ENCODE measurements at regions not wholly inside any gene's neighbourhood (a gene's known extent, or its start where the extent isn't known, plus 50 kb on each side); places are given as distances from the start of the nearest gene placed in this dataset.
A peak's percentile ranks its signal among the peaks of the same experiment; 100 is the strongest.

DNA sequence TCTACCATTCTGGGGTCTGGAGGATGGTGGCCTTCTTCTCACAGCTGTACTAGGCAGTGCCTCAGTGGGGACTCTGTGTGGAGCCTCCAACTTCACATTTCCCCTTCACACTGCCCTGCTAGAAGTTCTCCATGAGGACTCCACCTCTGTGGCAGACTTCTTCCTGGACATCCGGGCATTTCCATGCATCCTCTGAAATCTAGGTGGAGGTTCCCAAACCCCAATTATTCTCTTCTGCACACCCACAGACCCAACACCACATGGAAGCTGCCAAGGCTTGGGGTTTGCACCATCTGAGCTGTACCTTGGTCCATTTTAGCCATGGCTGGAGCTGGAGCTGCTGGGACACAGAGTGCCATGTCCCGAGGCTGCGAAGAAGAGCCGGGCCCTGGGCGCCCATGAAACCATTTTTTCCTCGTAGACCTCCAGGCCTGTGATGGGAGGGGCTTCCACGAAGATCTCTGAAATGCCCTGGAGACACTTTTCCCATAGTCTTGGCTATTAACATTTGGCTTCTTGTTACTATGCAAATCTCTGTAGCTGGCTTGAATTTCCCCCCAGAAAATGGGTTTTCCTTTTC lies 170.5 kb downstream of the FOXD2 start:
- in situ Hi-C loops (cut with HindIII; ENCODE audit: low pct_unique_long_range_greater_than_20kb, low sequenced_read_pairs), result no loop called here
- TF ChIP-seq JUND (IDR thresholded peaks at IDR 0.05; ENCODE audit: low read depth), result no peak
- no peak for DNase-seq (ENCODE audit: low read depth in 1 of 2, low spot score in 1 of 2)

DNA sequence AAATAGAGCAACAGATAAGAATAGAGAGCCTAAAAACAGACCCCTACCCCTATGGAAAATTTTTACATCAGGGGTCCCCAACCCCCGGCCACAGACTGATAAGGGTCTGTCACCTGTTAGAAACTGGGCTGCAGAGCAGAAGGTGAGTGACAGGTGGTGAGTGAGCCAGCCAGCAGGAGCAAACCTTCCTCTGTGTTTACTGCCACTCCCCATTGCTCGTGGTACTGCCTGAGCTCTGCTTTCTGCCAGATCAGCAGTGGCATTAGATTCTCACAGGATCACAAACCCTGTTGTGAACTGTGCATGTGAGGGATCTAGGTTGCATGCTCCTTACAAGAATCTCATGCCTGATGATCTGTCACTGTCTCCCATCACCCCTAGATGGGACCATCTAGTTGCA lies 174.1 kb downstream of the FOXD2 start:
- no peak for TF ChIP-seq JUND (IDR thresholded peaks at IDR 0.05; ENCODE audit: low read depth)
- no peak for DNase-seq (ENCODE audit: low read depth in 1 of 2, low spot score in 1 of 2)
- in situ Hi-C loops (cut with HindIII; ENCODE audit: low pct_unique_long_range_greater_than_20kb, low sequenced_read_pairs), result no loop called here

DNA sequence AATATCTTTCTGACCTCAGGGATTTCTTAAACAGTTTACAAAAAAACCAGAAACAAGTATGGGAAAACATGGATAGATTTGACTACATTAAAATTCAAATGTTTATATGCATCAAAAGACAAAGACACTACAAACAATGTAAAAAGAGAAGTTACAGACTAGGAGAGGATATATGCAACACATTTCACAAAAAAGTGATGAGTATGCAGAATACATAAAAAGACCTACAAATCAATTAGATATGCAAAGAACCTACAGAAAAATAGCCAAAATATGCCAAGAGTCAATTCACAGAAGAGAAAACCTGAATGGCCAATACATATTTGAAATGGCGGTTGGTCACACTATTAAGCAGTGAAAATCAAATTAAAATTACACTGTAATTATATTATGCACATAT lies 175.0 kb downstream of the FOXD2 start:
- in situ Hi-C loops (cut with HindIII; ENCODE audit: low pct_unique_long_range_greater_than_20kb, low sequenced_read_pairs), result no loop called here
- DNase-seq (ENCODE audit: low read depth in 1 of 2, low spot score in 1 of 2), result no peak
- TF ChIP-seq JUND (IDR thresholded peaks at IDR 0.05; ENCODE audit: low read depth), result no peak

DNA sequence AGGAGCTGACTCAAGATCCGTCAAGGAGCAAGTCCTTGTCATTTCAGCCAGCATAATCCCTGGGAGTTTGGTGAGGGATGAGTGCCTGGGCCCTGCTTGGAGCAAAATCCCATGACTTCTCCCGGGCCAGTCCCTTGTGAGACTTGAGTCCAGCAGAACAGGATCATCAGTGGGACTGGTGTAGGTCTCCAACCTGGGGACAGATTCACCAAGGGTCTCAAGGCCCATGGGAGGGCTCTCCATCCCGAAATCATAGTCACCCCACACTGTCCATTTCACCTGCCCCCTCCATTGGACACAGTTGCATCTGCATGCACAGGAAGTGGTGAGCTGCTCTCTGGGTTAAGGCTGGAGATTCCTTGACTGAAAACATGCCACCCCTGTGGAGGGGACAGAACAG lies 178.2 kb downstream of the FOXD2 start:
- in situ Hi-C loops (cut with HindIII; ENCODE audit: low pct_unique_long_range_greater_than_20kb, low sequenced_read_pairs), result no loop called here
- TF ChIP-seq JUND (IDR thresholded peaks at IDR 0.05; ENCODE audit: low read depth), result no peak
- DNase-seq (ENCODE audit: low read depth in 1 of 2, low spot score in 1 of 2), result no peak

DNA sequence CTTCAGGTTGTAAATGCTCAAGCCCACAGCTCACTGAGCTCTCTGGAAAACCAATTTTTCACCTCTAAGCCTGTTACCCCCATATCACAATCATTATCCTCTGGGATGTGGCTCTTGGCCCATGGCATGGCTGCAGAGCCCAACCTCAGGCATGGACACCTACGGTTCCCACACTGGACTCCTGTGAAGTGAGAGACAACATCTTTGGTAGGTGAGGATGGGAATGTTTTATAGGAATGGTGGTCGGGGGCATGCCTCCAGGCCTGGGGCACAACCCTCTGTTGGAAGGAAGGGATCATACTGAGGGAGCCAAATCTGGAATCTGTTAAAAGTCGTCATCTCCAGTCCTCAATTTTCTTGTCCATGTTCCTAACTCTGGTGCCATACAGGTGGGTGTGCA lies 179.1 kb downstream of the FOXD2 start:
- no peak for TF ChIP-seq JUND (IDR thresholded peaks at IDR 0.05; ENCODE audit: low read depth)
- in situ Hi-C loops (cut with HindIII; ENCODE audit: low pct_unique_long_range_greater_than_20kb, low sequenced_read_pairs), result no loop called here
- DNase-seq (ENCODE audit: low read depth in 1 of 2, low spot score in 1 of 2), result no peak

DNA sequence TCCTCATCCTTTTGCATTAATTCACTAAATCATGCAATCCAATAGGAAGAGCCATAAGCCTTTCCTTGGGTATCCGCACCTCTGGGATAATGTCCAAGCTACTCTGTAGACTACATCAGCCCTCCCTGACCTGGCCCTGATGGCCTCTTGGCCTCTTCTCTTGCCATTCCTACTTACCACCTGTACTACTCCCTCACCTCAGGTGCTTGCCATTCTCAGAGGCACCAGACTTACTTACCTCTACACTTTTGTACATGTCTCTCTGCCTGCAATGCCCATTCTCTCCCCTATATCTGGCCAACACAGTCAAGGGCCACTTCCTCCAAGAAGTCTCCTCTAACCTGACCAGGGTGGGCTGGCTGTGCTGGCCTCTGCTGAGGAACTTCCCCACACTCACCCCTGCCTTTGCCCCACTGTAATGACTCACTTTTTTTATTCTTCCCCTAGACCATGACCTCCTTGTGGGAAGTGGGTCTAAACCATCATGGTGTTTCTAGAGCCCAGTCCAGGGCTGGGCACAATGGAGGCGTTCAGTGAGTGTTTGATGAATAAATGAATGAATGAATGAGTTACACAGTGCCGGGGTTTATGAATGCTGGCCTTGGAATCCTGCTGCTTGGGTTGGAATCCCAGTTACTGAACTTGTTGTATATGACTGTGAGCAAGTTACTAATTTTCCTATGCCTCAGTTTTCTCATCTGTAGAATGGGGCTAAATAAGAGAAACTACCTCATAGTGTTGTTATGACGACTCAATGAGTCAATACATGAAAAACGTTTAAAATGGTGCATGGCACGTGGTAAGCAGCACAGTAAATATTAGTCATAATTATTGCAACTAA lies 179.8 kb downstream of the FOXD2 start:
- TF ChIP-seq JUND (IDR thresholded peaks at IDR 0.05; ENCODE audit: low read depth), result no peak
- in situ Hi-C loops (cut with HindIII; ENCODE audit: low pct_unique_long_range_greater_than_20kb, low sequenced_read_pairs), result no loop called here

DNA sequence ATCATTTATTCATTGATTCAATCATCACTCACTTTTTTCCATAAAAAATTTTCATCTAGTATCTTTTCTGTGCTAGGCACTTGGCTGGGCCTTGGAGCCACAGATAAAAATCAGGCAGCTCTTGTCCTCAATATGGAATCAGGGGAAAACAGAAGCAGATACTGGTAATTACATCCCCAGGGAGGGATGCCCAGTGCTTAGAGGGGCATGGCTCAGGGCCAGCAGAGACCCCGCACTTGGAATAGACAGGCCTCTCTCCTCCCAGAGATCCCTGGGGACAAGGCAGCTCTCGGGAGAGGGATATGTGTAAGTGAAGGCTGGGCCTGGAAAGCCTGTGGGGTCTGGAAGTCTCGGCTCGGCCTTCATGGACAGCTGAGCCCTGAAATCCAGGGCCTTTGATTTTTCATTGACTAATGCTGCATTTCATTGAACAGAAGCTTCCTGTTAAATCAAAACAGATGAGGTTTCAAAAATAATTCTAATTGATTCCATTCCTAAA lies 180.4 kb downstream of the FOXD2 start:
- no peak for DNase-seq (ENCODE audit: low read depth in 1 of 2, low spot score in 1 of 2)
- TF ChIP-seq JUND (IDR thresholded peaks at IDR 0.05; ENCODE audit: low read depth), result no peak
- in situ Hi-C loops (cut with HindIII; ENCODE audit: low pct_unique_long_range_greater_than_20kb, low sequenced_read_pairs), result no loop called here

More for the DNA sequence above, 179.8 kb downstream of the FOXD2 start:
- DNase-seq (ENCODE audit: low read depth in 1 of 2, low spot score in 1 of 2), result no peak

DNA sequence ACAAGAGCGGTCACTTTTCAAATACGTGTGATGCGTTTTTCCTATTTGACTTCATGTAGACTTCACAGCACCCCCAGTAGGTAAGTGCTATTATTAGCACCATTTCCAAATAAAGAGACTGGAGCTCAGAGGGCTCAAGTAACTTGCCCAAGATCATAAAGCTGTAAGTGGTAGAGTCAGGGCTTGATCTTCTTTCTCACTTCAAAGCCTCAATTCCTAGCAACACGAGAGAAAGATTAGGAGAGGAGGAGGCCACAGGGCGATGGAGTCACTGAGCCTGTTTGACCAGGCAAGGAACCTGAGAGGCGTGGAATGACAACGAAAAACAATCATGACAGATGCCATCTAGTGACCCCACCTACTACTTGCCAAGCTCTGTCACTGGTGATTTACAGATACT lies 181.0 kb downstream of the FOXD2 start:
- in situ Hi-C loops (cut with HindIII; ENCODE audit: low pct_unique_long_range_greater_than_20kb, low sequenced_read_pairs), result no loop called here
- TF ChIP-seq JUND (IDR thresholded peaks at IDR 0.05; ENCODE audit: low read depth), result no peak
- DNase-seq (ENCODE audit: low read depth in 1 of 2, low spot score in 1 of 2), result no peak

DNA sequence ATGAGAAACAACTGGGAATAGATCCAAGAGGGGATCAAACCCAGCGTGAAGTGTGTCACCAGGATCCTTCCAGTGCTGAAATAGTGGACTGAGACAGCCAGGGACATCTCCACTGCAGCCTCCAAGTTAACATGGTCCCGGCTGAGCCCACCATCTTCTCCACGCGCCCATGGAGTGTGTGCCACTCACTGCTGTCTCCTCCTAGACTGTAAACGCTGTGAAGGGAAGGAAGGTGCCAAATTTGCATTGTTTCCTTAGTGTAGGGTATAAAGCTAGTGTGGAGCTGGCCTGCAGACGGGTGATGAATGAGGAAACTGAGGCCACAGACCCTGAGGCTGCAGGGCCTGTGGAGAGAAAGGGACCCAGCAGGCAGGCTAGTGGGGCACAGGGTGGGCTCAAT lies 183.6 kb downstream of the FOXD2 start:
- in situ Hi-C loops (cut with HindIII; ENCODE audit: low pct_unique_long_range_greater_than_20kb, low sequenced_read_pairs), result no loop called here
- DNase-seq (ENCODE audit: low read depth in 1 of 2, low spot score in 1 of 2), result no peak
- no peak for TF ChIP-seq JUND (IDR thresholded peaks at IDR 0.05; ENCODE audit: low read depth)

DNA sequence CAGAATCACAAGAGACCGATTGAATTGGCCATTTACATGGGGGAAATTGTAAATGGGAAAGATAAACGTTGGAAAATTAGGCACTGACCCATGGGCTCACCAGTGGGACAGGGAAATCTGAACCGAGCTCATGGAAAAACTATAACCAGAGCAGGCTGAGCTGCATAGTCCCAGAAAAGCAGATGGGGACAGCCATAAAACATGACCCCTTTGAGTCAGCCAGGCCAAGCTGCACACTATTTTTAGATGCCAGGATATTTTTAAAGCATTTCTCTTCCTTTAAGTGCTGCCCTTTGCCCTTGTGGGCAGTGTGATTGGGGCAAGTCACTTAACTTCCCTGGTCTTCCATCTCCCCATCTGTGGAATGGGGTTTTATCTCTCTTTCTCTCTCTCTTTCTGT lies 184.1 kb downstream of the FOXD2 start:
- DNase-seq (ENCODE audit: low read depth in 1 of 2, low spot score in 1 of 2), result no peak
- in situ Hi-C loops (cut with HindIII; ENCODE audit: low pct_unique_long_range_greater_than_20kb, low sequenced_read_pairs), result no loop called here
- TF ChIP-seq JUND (IDR thresholded peaks at IDR 0.05; ENCODE audit: low read depth), result no peak

DNA sequence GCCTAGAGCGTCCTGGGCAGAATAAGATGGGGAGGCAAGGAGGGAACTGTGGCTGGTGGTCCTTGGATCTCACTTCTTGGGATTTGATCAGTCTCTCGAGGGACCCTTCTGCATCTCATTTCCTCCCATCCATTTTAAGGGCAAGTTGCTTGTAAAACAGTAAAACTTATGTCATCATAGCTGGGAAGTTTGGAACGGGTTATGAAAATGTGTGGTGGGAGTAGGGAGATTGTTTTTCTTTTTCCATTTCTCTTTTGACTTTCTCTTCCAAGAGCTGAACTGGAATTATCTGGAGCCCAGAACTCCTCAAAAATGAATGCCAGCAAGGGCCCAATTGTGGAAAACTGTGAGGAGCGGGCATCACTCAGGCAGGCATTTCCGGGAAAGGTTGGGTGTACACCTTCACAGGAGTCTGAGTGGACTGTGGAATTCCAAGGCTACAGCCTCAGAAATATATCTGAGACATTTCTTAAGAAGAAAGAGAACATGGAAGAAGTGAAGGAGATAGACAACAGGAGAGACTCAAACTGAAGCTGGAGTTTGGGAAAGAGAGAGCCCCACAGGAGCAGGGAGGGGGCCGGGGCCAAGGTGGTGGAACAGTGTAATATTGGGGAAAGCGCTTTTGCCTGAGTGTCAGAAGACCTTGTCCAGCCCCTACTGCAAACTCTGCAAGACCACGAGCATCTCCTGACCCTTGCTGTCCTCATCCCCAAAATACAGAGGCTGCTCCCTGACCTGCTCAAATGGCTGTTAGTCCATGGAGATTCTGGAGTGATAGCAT lies 185.1 kb downstream of the FOXD2 start:
- in situ Hi-C loops (cut with HindIII; ENCODE audit: low pct_unique_long_range_greater_than_20kb, low sequenced_read_pairs), result no loop called here
- DNase-seq (ENCODE audit: low read depth in 1 of 2, low spot score in 1 of 2), result no peak
- TF ChIP-seq JUND (IDR thresholded peaks at IDR 0.05; ENCODE audit: low read depth), result no peak

DNA sequence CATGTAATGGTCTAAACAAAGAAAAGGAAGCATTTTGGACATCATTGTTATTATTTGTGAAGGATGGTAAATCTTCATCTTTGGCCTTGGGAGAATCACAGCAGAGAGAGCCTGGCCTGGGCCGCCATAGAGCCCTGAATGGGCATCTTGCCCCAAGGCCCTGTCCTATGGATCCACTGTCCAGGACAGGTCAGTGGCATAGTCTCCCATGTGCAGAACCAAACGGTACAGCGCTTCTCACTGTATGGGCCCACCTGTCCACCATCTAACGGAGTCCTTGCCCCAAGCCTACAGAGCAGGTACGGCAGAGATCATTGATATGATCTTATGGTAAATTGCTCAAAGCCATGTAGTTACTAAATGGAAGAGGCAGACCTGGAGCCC lies 185.7 kb downstream of the FOXD2 start:
- TF ChIP-seq JUND (IDR thresholded peaks at IDR 0.05; ENCODE audit: low read depth), result no peak
- DNase-seq (ENCODE audit: low read depth in 1 of 2, low spot score in 1 of 2), result no peak
- in situ Hi-C loops (cut with HindIII; ENCODE audit: low pct_unique_long_range_greater_than_20kb, low sequenced_read_pairs), result no loop called here

DNA sequence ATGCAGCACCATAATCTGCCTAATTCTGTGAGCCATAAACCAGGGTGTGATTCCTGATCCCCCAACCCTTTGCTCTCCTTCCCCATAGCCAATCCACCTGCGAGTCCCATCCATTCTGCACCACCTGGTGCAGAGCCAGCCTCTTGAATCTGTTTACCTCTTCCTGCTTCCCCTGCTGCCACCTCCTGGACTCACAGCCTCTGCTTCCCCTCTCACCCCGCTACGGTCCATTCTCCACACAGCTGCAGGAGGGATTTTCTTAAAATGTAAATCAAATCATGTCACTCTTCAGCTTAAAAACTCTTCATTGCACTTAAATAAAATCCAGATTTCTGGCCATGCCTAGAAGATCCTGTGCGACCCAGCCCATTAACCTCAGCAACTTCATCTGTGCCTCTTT lies 186.7 kb downstream of the FOXD2 start:
- in situ Hi-C loops (cut with HindIII; ENCODE audit: low pct_unique_long_range_greater_than_20kb, low sequenced_read_pairs), result no loop called here
- peak; percentile 55 to 80 for DNase-seq (ENCODE audit: low read depth in 1 of 2, low spot score in 1 of 2)
- TF ChIP-seq JUND (IDR thresholded peaks at IDR 0.05; ENCODE audit: low read depth), result no peak
